Kidney (tissue), 13 donors: ENCODE measurements at regions not wholly inside any gene's neighbourhood (a gene's known extent, or its start where the extent isn't known, plus 50 kb on each side); places are given as distances from the start of the nearest gene placed in this dataset.

Source experiments
- DNase-seq, 5 donors: peaks; one replicate each; pipeline ENCODE4 v3.0.0-alpha.2; 2013 to 2020
- FAIRE-seq: peaks from 2 replicates; lab custom pipeline; 2012; peaks lifted over from hg19 to GRCh38; lab: Jason Lieb, UNC
- H3K27ac ChIP-seq, 2 donors: one replicate each; pipeline ENCODE4 v1.7.0; 2013; ENCODE audit warnings: low read depth in 2 of 2, low read length in 2 of 2, inconsistent platforms in 1 of 2
- H3K27me3 ChIP-seq: one replicate; pipeline ENCODE4 v1.7.1; 2013; ENCODE audit warnings: low read length, inconsistent platforms; ENCODE audit not compliant: control insufficient read depth, insufficient read depth
- H3K36me3 ChIP-seq, 3 donors: one replicate each; pipeline versions ENCODE4 v1.7.0 to v1.7.1; 2013; ENCODE audit warnings: low read length in 3 of 3, control low read depth in 1 of 3, inconsistent platforms in 1 of 3; ENCODE audit not compliant: insufficient read depth in 3 of 3, control insufficient read depth in 2 of 3
- H3K4me1 ChIP-seq, 3 donors: one replicate each; pipeline versions ENCODE4 v1.7.0 to v1.7.1; 2013; ENCODE audit warnings: low read length in 3 of 3, inconsistent platforms in 1 of 3, low read depth in 1 of 3; ENCODE audit not compliant: control insufficient read depth in 2 of 3, insufficient read depth in 2 of 3
- H3K4me3 ChIP-seq, 3 donors: one replicate each; pipeline versions ENCODE4 v1.7.0 to v1.8.1; 2013; ENCODE audit warnings: low read length in 3 of 3, control low read depth in 1 of 3, inconsistent platforms in 1 of 3
- H3K9ac ChIP-seq, 3 donors: one replicate each; pipeline versions ENCODE4 v1.7.0 to v1.7.1; 2013; ENCODE audit warnings: low read length in 3 of 3, control low read depth in 1 of 3, inconsistent platforms in 1 of 3
- H3K9me3 ChIP-seq, 3 donors: one replicate each; pipeline versions ENCODE4 v1.7.0 to v1.7.1; 2013; ENCODE audit warnings: low read length in 3 of 3, control low read depth in 1 of 3, inconsistent platforms in 1 of 3; ENCODE audit not compliant: control insufficient read depth in 2 of 3, insufficient read depth in 1 of 3
- intact Hi-C: fragments of 100-400 bp; cut with DNase I; formaldehyde crosslinking; loops from one replicate; pipeline ENCODE4 v1.11.1; 2022
- TF ChIP-seq, protein P1 (sequence below): IDR thresholded peaks from 3 replicates; pipeline ENCODE4 v1.5.1; 2012; ENCODE audit warnings: mild to moderate bottlenecking, moderate library complexity, borderline replicate concordance; ENCODE audit not compliant: insufficient read depth; ENCODE audit errors: extremely low read depth
- donor health status: control.
- donor health status: control.
- donor health status: control.
- donor health status: control.
- donor health status: control.
- donor health status: DM: yes; HTN: yes; CAD: no.
- donor health status: Normal renal cell carcinoma (clear cell type).

DNA sequence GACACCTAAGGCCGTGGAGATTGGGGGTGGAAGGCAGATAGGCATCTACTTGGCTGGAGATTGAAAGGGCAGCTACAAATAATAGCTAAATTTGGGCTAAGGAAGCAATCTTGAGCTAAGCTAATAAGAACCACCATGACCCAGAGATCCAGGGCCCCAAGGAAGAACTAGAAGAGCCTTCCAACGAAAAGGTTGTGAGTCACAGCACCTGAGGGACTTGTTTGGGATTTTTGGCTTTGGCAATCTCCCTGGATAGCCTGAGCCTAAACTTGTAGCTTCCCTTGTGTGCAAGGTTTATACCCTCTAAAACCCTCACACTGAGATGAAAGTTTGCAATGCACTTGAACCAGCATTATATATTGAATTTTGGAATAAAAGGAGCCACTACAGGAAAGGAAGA lies 364.0 kb upstream of the IL12A start:
- no peak for FAIRE-seq
- H3K4me1 ChIP-seq: no peaks in the 10 kb centered on the region
- H3K36me3 ChIP-seq: no peaks in the 10 kb centered on the region
- H3K4me3 ChIP-seq: no peak overlapping the region
- H3K9me3 ChIP-seq: no peaks in the 10 kb centered on the region
- intact Hi-C loops: loop anchor here (10.0 kb wide), 1 partner anchor 180 kb away; no protein-coding TSS in a partner anchor
- H3K9ac ChIP-seq: no peak overlapping the region
- H3K27me3 ChIP-seq: no peaks in the 10 kb centered on the region
- no peak for DNase-seq
- TF ChIP-seq, protein P1, sequence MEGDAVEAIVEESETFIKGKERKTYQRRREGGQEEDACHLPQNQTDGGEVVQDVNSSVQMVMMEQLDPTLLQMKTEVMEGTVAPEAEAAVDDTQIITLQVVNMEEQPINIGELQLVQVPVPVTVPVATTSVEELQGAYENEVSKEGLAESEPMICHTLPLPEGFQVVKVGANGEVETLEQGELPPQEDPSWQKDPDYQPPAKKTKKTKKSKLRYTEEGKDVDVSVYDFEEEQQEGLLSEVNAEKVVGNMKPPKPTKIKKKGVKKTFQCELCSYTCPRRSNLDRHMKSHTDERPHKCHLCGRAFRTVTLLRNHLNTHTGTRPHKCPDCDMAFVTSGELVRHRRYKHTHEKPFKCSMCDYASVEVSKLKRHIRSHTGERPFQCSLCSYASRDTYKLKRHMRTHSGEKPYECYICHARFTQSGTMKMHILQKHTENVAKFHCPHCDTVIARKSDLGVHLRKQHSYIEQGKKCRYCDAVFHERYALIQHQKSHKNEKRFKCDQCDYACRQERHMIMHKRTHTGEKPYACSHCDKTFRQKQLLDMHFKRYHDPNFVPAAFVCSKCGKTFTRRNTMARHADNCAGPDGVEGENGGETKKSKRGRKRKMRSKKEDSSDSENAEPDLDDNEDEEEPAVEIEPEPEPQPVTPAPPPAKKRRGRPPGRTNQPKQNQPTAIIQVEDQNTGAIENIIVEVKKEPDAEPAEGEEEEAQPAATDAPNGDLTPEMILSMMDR: no peak
- no peak overlapping the region for H3K27ac ChIP-seq

DNA sequence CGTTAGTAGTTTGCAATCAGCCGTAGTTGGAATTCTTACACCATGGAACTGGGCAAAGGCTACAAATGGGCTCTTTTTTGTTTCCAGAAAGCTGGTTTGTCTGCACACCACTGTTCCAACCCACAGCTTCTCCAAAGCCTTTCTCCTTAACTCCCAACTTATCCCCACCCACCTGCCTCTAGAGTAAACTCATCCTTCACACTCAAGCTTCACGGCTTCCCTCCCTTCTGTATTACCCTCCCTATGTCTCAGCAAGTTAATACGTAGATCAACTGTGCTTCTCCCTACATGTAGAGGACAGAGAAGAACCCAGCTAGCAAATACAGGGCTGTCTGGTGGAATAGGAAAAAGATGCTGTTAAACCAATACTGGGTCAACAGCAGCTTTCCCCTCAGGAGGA lies 363.0 kb upstream of the IL12A start:
- intact Hi-C loops: loop anchor here (10.0 kb wide), 1 partner anchor 179 kb away; no protein-coding TSS in a partner anchor

GRCh38 chr3:159626598-159626997 lies 362.0 kb upstream of the IL12A start:
- no peak for FAIRE-seq
- H3K9ac ChIP-seq: no peak overlapping the region
- H3K36me3 ChIP-seq: no peaks in the 10 kb centered on the region
- H3K27me3 ChIP-seq: no peaks in the 10 kb centered on the region
- H3K27ac ChIP-seq: no peak overlapping the region
- no peaks in the 10 kb centered on the region for H3K9me3 ChIP-seq
- intact Hi-C loops: loop anchor here (10.0 kb wide), 1 partner anchor 178 kb away; no protein-coding TSS in a partner anchor
- H3K4me1 ChIP-seq: no peaks in the 10 kb centered on the region
- no peak for DNase-seq
- no peak overlapping the region for H3K4me3 ChIP-seq
- TF ChIP-seq, protein P1: no peak

More for the DNA sequence above, 363.0 kb upstream of the IL12A start:
- H3K4me1 ChIP-seq: no peaks in the 10 kb centered on the region
- FAIRE-seq: no peak
- TF ChIP-seq, protein P1: no peak
- H3K27me3 ChIP-seq: no peaks in the 10 kb centered on the region
- no peaks in the 10 kb centered on the region for H3K36me3 ChIP-seq
- DNase-seq: no peak
- H3K27ac ChIP-seq: no peak overlapping the region
- H3K9me3 ChIP-seq: no peaks in the 10 kb centered on the region
- no peak overlapping the region for H3K4me3 ChIP-seq
- no peak overlapping the region for H3K9ac ChIP-seq

GRCh38 chr3:159627229-159627628 lies 361.4 kb upstream of the IL12A start:
- Histone ChIP-seq H3K27me3 (no peaks in the 10 kb centered on the region), H3K4me1 (no peaks in the 10 kb centered on the region), H3K4me3 (no peak overlapping the region), H3K27ac (no peak overlapping the region), H3K9me3 (no peaks in the 10 kb centered on the region), H3K9ac (no peak overlapping the region), H3K36me3 (no peaks in the 10 kb centered on the region)
- intact Hi-C loops: loop anchor here (10.0 kb wide), 1 partner anchor 178 kb away; no protein-coding TSS in a partner anchor
- FAIRE-seq (no peak), DNase-seq (no peak)
- TF ChIP-seq, protein P1: no peak
